GM12875 (cell line): ENCODE measurements at regions not wholly inside any gene's neighbourhood (a gene's known extent, or its start where the extent isn't known, plus 50 kb on each side); places are given as distances from the start of the nearest gene placed in this dataset.

Experiments used
- H3K4me3 ChIP-seq: one replicate; pipeline ENCODE4 v1.5.1; 2011; ENCODE audit warnings: low read depth, low read length, control low read depth
- CTCF ChIP-seq: IDR thresholded peaks from 2 replicates; pipeline ENCODE4 v1.5.1; 2011; ENCODE audit warnings: low read depth, mild to moderate bottlenecking, control low read depth, inconsistent platforms, low read length, moderate library complexity, borderline replicate concordance; ENCODE audit not compliant: insufficient read depth

- H3K4me3 ChIP-seq = no peak overlapping the region
- TF ChIP-seq CTCF = no peak
Measured at GRCh38 chr3:187997490-187997889, 156.5 kb upstream of the LPP start.

GRCh38 chr3:187997946-187998561 is 155.9 kb upstream of the LPP start:
- no peak for TF ChIP-seq CTCF
- no peak overlapping the region for H3K4me3 ChIP-seq

- H3K4me3 ChIP-seq = no peak overlapping the region
- no peak for TF ChIP-seq CTCF
Measured at GRCh38 chr3:187998611-187999010, 155.3 kb upstream of the LPP start.

GRCh38 chr3:187999821-188000220 is 154.1 kb upstream of the LPP start:
- TF ChIP-seq CTCF = no peak
- H3K4me3 ChIP-seq = no peak overlapping the region

- H3K4me3 ChIP-seq = no peak overlapping the region
- no peak for TF ChIP-seq CTCF
Measured at GRCh38 chr3:188000361-188000861, 153.5 kb upstream of the LPP start.

GRCh38 chr3:188001093-188001492 is 152.9 kb upstream of the LPP start:
- TF ChIP-seq CTCF = no peak
- H3K4me3 ChIP-seq = no peak overlapping the region

GRCh38 chr3:188001926-188002325 is 152.0 kb upstream of the LPP start:
- TF ChIP-seq CTCF = no peak
- no peak overlapping the region for H3K4me3 ChIP-seq
